Mesenchymal stem cell (in vitro differentiated cells and primary cell): ENCODE measurements at regions not wholly inside any gene's neighbourhood (a gene's known extent, or its start where the extent isn't known, plus 50 kb on each side); places are given as distances from the start of the nearest gene placed in this dataset.

ENCODE experiments used
- DNase-seq: peaks from one replicate; pipeline ENCODE4 v3.0.0-alpha.2; 2013
- H2AFZ ChIP-seq: one replicate; pipeline ENCODE4 v1.6.1; 2013; ENCODE audit warnings: low read depth, mild to moderate bottlenecking, control low read depth, inconsistent platforms, low read length, moderate library complexity
- H2AK5ac ChIP-seq: 2 replicates; pipeline ENCODE4 v1.6.1; 2013; ENCODE audit warnings: low read length, moderate library complexity, mild to moderate bottlenecking, inconsistent platforms; ENCODE audit not compliant: severe bottlenecking
- H2BK120ac ChIP-seq: one replicate; pipeline ENCODE4 v1.6.1; 2013; ENCODE audit warnings: low read depth, mild to moderate bottlenecking, inconsistent platforms, low read length, moderate library complexity
- H2BK12ac ChIP-seq, 2 experiments: one replicate each; pipeline ENCODE4 v1.6.1; 2013; ENCODE audit warnings: inconsistent platforms in 2 of 2, low read length in 2 of 2, mild to moderate bottlenecking in 2 of 2, moderate library complexity in 2 of 2, control low read depth in 1 of 2
- H2BK15ac ChIP-seq: one replicate; pipeline ENCODE4 v1.6.1; 2013; ENCODE audit warnings: mild to moderate bottlenecking, low read depth, inconsistent platforms; ENCODE audit not compliant: poor library complexity, severe bottlenecking
- H2BK5ac ChIP-seq: 2 replicates; pipeline ENCODE4 v1.6.1; 2013; ENCODE audit warnings: low read depth, mild to moderate bottlenecking, low read length, control low read depth, inconsistent platforms; ENCODE audit not compliant: poor library complexity, severe bottlenecking
- H3K14ac ChIP-seq, 2 experiments: one replicate each; pipeline ENCODE4 v1.6.1; 2013; ENCODE audit warnings: inconsistent platforms in 2 of 2, low read length in 2 of 2, control low read depth in 1 of 2, mild to moderate bottlenecking in 1 of 2, moderate library complexity in 1 of 2
- H3K18ac ChIP-seq, 2 experiments: one replicate each; pipeline ENCODE4 v1.6.1; 2013; ENCODE audit warnings: inconsistent platforms in 2 of 2, low read length in 2 of 2, control low read depth in 1 of 2, low read depth in 1 of 2, mild to moderate bottlenecking in 1 of 2
- H3K23ac ChIP-seq, 2 experiments: one replicate each; pipeline ENCODE4 v1.6.1; 2013; ENCODE audit warnings: inconsistent platforms in 2 of 2, low read length in 2 of 2, mild to moderate bottlenecking in 2 of 2, moderate library complexity in 2 of 2, control low read depth in 1 of 2
- H3K27ac ChIP-seq: 2 replicates; pipeline ENCODE4 v1.5.1; 2013; ENCODE audit warnings: mild to moderate bottlenecking, moderate library complexity, low read length, control low read depth, inconsistent platforms; ENCODE audit not compliant: poor library complexity, severe bottlenecking
- H3K27me3 ChIP-seq, 2 experiments: 2 replicates each; pipeline versions ENCODE4 v1.6.1 to v1.7.0; 2013; ENCODE audit warnings: low read length in 2 of 2, mild to moderate bottlenecking in 2 of 2, moderate library complexity in 2 of 2, control low read depth in 1 of 2, inconsistent platforms in 1 of 2; ENCODE audit not compliant: control insufficient read depth in 1 of 2, insufficient read depth in 1 of 2
- H3K36me3 ChIP-seq, 2 experiments: 2 replicates each; pipeline versions ENCODE4 v1.6.1 to v1.7.0; 2013; ENCODE audit warnings: low read length in 2 of 2, control low read depth in 1 of 2, inconsistent platforms in 1 of 2, low read depth in 1 of 2, mild to moderate bottlenecking in 1 of 2; ENCODE audit not compliant: insufficient read depth in 2 of 2, control insufficient read depth in 1 of 2
- H3K4ac ChIP-seq, 2 experiments: one replicate each; pipeline ENCODE4 v1.6.1; 2013; ENCODE audit warnings: inconsistent platforms in 2 of 2, low read length in 2 of 2, mild to moderate bottlenecking in 2 of 2, moderate library complexity in 2 of 2, control low read depth in 1 of 2, low read depth in 1 of 2
- H3K4me1 ChIP-seq: 2 replicates; pipeline ENCODE4 v1.6.1; 2013; ENCODE audit warnings: low read depth, low read length, control low read depth; ENCODE audit not compliant: control insufficient read depth, insufficient read depth
- H3K4me2 ChIP-seq: 2 replicates; pipeline ENCODE4 v1.6.1; 2013; ENCODE audit warnings: low read length, mild to moderate bottlenecking, inconsistent platforms; ENCODE audit not compliant: poor library complexity, severe bottlenecking
- H3K4me3 ChIP-seq, 2 experiments: 2 replicates each; pipeline versions ENCODE4 v1.5.1 to v1.7.0; 2013; ENCODE audit warnings: low read length in 2 of 2, mild to moderate bottlenecking in 2 of 2, control low read depth in 1 of 2, low read depth in 1 of 2; ENCODE audit not compliant: insufficient read depth in 1 of 2
- H3K79me1 ChIP-seq: replicated peaks from 2 replicates; pipeline ENCODE4 v1.6.1; 2013; ENCODE audit warnings: mild to moderate bottlenecking, control low read depth, low read length, inconsistent platforms; ENCODE audit not compliant: poor library complexity, severe bottlenecking
- H3K9ac ChIP-seq: 2 replicates; pipeline ENCODE4 v1.7.0; 2013; ENCODE audit warnings: mild to moderate bottlenecking, low read length, moderate library complexity
- H3K9me3 ChIP-seq: 2 replicates; pipeline ENCODE4 v1.7.0; 2013; ENCODE audit warnings: mild to moderate bottlenecking, low read length; ENCODE audit not compliant: control insufficient read depth
- H4K8ac ChIP-seq: one replicate; pipeline ENCODE4 v1.6.1; 2013; ENCODE audit warnings: inconsistent platforms, mild to moderate bottlenecking, low read length, moderate library complexity
- H4K91ac ChIP-seq: one replicate; pipeline ENCODE4 v1.6.1; 2013; ENCODE audit warnings: mild to moderate bottlenecking, low read length, inconsistent platforms
- WGBS: methylation state at CpG from one replicate; pipeline ENCODE4 v1.1.7; 2013; ENCODE audit warnings: mixed read lengths; 5-methylcytosine and 5-hydroxymethylcytosine counted together

GRCh38 chr7:24406053-24406788 lies 122.2 kb downstream of the NPY start:
- Histone ChIP-seq H2AFZ (no peak overlapping the region), H2AK5ac (no peak overlapping the region), H3K9me3 (no peaks in the 10 kb centered on the region)

DNA sequence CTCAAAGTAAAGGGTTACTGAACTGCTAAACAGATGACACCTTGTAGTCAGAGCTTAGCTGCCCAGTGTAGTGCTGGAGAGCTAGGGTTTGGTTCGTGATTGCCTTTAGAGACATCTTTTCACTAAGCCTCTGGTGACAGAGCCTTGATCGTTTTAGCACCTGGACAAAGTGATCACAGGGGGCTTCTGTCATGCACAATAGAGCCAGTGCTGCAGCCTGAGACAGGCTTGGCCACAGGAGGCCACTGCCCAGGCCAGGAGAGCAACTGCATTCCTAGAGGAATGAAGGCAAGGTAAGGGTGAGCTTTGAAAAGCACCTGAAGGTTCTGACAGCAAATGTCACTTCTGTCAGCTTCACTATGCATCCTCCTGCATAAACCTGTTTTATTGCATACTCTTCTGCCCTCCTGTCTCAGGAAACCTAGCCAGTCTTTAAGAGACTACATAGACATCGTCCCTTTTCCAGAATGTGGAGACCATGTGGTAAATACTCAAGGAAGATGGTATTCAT lies 122.9 kb downstream of the NPY start:
- no peak overlapping the region for H3K9ac ChIP-seq
- H3K79me1 ChIP-seq = no peaks in the 10 kb centered on the region
- no peak overlapping the region for H3K18ac ChIP-seq
- no peak overlapping the region for H3K14ac ChIP-seq
- no peak overlapping the region for H2BK15ac ChIP-seq
- H3K4me3 ChIP-seq = no peak overlapping the region
- H3K4me2 ChIP-seq = no peak overlapping the region
- WGBS = 68% methylated on average over 3 of the region's 3 CpGs
- no peak overlapping the region for H4K8ac ChIP-seq
- H3K4me1 ChIP-seq = no peaks in the 10 kb centered on the region
- no peak for DNase-seq
- H3K36me3 ChIP-seq = no peaks in the 10 kb centered on the region
- H2BK120ac ChIP-seq = no peak overlapping the region
- no peak overlapping the region for H2AFZ ChIP-seq
- no peak overlapping the region for H2AK5ac ChIP-seq
- no peaks in the 10 kb centered on the region for H3K9me3 ChIP-seq
- H3K27ac ChIP-seq = no peak overlapping the region
- no peak overlapping the region for H3K23ac ChIP-seq
- H4K91ac ChIP-seq = no peak overlapping the region
- H3K4ac ChIP-seq = no peak overlapping the region
- H2BK12ac ChIP-seq = no peak overlapping the region
- no peaks in the 10 kb centered on the region for H3K27me3 ChIP-seq
- no peak overlapping the region for H2BK5ac ChIP-seq

More at GRCh38 chr7:24406053-24406788, 122.2 kb downstream of the NPY start:
- Histone ChIP-seq H3K36me3 (no peaks in the 10 kb centered on the region), H4K91ac (no peak overlapping the region), H2BK5ac (no peak overlapping the region), H3K4ac (peak overlapping the region in 1 of 2 experiments; percentile 19), H3K14ac (no peak overlapping the region), H3K9ac (no peak overlapping the region), H3K4me1 (no peaks in the 10 kb centered on the region), H2BK120ac (no peak overlapping the region), H2BK12ac (no peak overlapping the region), H4K8ac (no peak overlapping the region), H3K4me3 (no peak overlapping the region), H2BK15ac (no peak overlapping the region), H3K4me2 (no peak overlapping the region), H3K27ac (no peak overlapping the region), H3K18ac (no peak overlapping the region), H3K79me1 (no peaks in the 10 kb centered on the region), H3K27me3 (no peaks in the 10 kb centered on the region), H3K23ac (no peak overlapping the region)
- WGBS = 88% methylated on average over 2 of the region's 4 CpGs
- DNase-seq = no peak

- no peak overlapping the region for H2BK12ac ChIP-seq
- H3K27me3 ChIP-seq = no peaks in the 10 kb centered on the region
- H3K4ac ChIP-seq = no peak overlapping the region
- no peaks in the 10 kb centered on the region for H3K79me1 ChIP-seq
- no peak overlapping the region for H3K23ac ChIP-seq
- H2AK5ac ChIP-seq = no peak overlapping the region
- 100% methylated on average over 1 of the region's 1 CpG for WGBS
- no peak overlapping the region for H2BK120ac ChIP-seq
- no peak overlapping the region for H3K27ac ChIP-seq
- no peaks in the 10 kb centered on the region for H3K36me3 ChIP-seq
- no peaks in the 10 kb centered on the region for H3K4me1 ChIP-seq
- H4K91ac ChIP-seq = no peak overlapping the region
- H3K9me3 ChIP-seq = peaks cover under 1% of the 10 kb centered on the region
- no peak overlapping the region for H3K18ac ChIP-seq
- no peak overlapping the region for H2BK5ac ChIP-seq
- no peak overlapping the region for H3K4me2 ChIP-seq
- H2AFZ ChIP-seq = no peak overlapping the region
- no peak overlapping the region for H3K9ac ChIP-seq
- H4K8ac ChIP-seq = no peak overlapping the region
- H3K14ac ChIP-seq = no peak overlapping the region
- H2BK15ac ChIP-seq = no peak overlapping the region
- no peak for DNase-seq
- H3K4me3 ChIP-seq = no peak overlapping the region
These were observed 124.0 kb downstream of the NPY start for GRCh38 chr7:24407965-24408364.

DNA sequence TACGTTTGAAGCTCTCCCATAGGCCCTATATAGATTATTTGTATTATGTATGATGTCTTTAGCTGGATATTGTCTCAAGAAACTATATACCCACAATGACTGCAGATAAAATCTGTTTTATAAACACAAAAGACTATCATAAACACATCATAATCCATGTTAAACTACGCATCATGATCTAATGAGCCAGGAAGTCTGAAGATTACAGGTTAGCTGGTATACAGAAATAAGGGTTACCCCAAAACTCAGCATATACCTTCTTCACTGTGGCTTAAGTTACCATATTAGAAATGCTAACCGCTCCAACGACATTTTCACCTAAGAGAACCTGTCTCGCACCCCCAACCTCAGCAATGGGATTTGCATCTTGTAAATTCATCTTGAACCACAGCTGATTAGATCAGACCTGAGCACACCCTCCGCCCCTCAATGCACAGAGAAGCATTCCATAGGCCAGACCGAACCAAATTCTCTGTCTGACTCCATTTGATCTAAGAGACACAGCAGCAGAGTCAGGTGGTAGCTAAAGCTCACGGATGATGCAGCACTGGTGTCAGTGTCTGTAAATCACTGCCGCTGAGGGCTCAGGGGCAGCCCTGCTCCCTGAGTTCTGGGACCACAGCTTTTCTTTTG lies 124.9 kb downstream of the NPY start:
- Histone ChIP-seq H3K18ac (no peak overlapping the region), H2BK120ac (no peak overlapping the region), H2AFZ (no peak overlapping the region), H3K36me3 (no peaks in the 10 kb centered on the region), H4K91ac (no peak overlapping the region), H3K27ac (no peak overlapping the region), H3K4me3 (no peak overlapping the region), H2BK5ac (no peak overlapping the region), H2AK5ac (no peak overlapping the region), H3K4ac (no peak overlapping the region), H3K9ac (no peak overlapping the region), H3K9me3 (peaks cover 9% of the 10 kb centered on the region), H3K4me1 (no peaks in the 10 kb centered on the region), H4K8ac (no peak overlapping the region), H3K4me2 (no peak overlapping the region), H2BK12ac (no peak overlapping the region), H3K79me1 (no peaks in the 10 kb centered on the region), H3K27me3 (no peaks in the 10 kb centered on the region), H3K23ac (no peak overlapping the region), H2BK15ac (no peak overlapping the region), H3K14ac (no peak overlapping the region)
- DNase-seq = no peak
- WGBS = 87% methylated on average over 8 of the region's 9 CpGs
